Stimulated activated CD4-positive, alpha-beta T cell treated with anti-CD3 and anti-CD28 coated beads, Interleukin-12 subunit alpha, Interleukin-12 subunit beta, amount 100 ng/mL, for 4 hours (primary cell): ENCODE measurements at regions not wholly inside any gene's neighbourhood (a gene's known extent, or its start where the extent isn't known, plus 50 kb on each side); places are given as distances from the start of the nearest gene placed in this dataset.

Experiments
- DNase-seq: peaks from one replicate; pipeline ENCODE4 v3.0.0-alpha.2; 2020

- no peak for DNase-seq
These were observed 148.0 kb upstream of the STX18 start for GRCh38 chr4:4689694-4690440.

- no peak for DNase-seq
These were observed 146.3 kb upstream of the STX18 start for GRCh38 chr4:4687935-4688727.

- DNase-seq: no peak
These were observed 145.3 kb upstream of the STX18 start for GRCh38 chr4:4687100-4687499.

GRCh38 chr4:4685810-4686795 is 144.3 kb upstream of the STX18 start:
- DNase-seq: no peak

- DNase-seq: no peak
These were observed 139.8 kb upstream of the STX18 start for GRCh38 chr4:4681653-4682052.

GRCh38 chr4:4680758-4681157 is 138.9 kb upstream of the STX18 start:
- no peak for DNase-seq

- no peak for DNase-seq
These were observed 138.4 kb upstream of the STX18 start for GRCh38 chr4:4680243-4680642.

- DNase-seq: no peak
These were observed 136.0 kb upstream of the STX18 start for GRCh38 chr4:4677556-4678522.

- DNase-seq: no peak
These were observed 133.8 kb upstream of the STX18 start for GRCh38 chr4:4675641-4676040.

GRCh38 chr4:4675051-4675581 is 133.3 kb upstream of the STX18 start:
- no peak for DNase-seq

- no peak for DNase-seq
These were observed 131.2 kb upstream of the STX18 start for GRCh38 chr4:4673070-4673469.

GRCh38 chr4:4672402-4672801 is 130.6 kb upstream of the STX18 start:
- DNase-seq: no peak

GRCh38 chr4:4671774-4672349 is 130.0 kb upstream of the STX18 start:
- no peak for DNase-seq

GRCh38 chr4:4670869-4671268 is 129.0 kb upstream of the STX18 start:
- no peak for DNase-seq

GRCh38 chr4:4668355-4669210 is 126.7 kb upstream of the STX18 start:
- no peak for DNase-seq

GRCh38 chr4:4667622-4668081 is 125.8 kb upstream of the STX18 start:
- DNase-seq: no peak

- no peak for DNase-seq
These were observed 125.1 kb upstream of the STX18 start for GRCh38 chr4:4666693-4667621.

- DNase-seq: no peak
These were observed 124.3 kb upstream of the STX18 start for GRCh38 chr4:4666187-4666586.

- DNase-seq: no peak
These were observed 122.4 kb upstream of the STX18 start for GRCh38 chr4:4664234-4664633.
